Kidney (tissue), 13 donors: ENCODE measurements at regions not wholly inside any gene's neighbourhood (a gene's known extent, or its start where the extent isn't known, plus 50 kb on each side); places are given as distances from the start of the nearest gene placed in this dataset.

ENCODE experiments used
- DNase-seq, 5 donors: peaks; one replicate each; pipeline ENCODE4 v3.0.0-alpha.2; 2013 to 2020
- FAIRE-seq: peaks from 2 replicates; lab custom pipeline; 2012; peaks lifted over from hg19 to GRCh38; lab: Jason Lieb, UNC
- H3K27ac ChIP-seq, 2 donors: one replicate each; pipeline ENCODE4 v1.7.0; 2013; ENCODE audit warnings: low read depth in 2 of 2, low read length in 2 of 2, inconsistent platforms in 1 of 2
- H3K27me3 ChIP-seq: one replicate; pipeline ENCODE4 v1.7.1; 2013; ENCODE audit warnings: low read length, inconsistent platforms; ENCODE audit not compliant: control insufficient read depth, insufficient read depth
- H3K36me3 ChIP-seq, 3 donors: one replicate each; pipeline versions ENCODE4 v1.7.0 to v1.7.1; 2013; ENCODE audit warnings: low read length in 3 of 3, control low read depth in 1 of 3, inconsistent platforms in 1 of 3; ENCODE audit not compliant: insufficient read depth in 3 of 3, control insufficient read depth in 2 of 3
- H3K4me1 ChIP-seq, 3 donors: one replicate each; pipeline versions ENCODE4 v1.7.0 to v1.7.1; 2013; ENCODE audit warnings: low read length in 3 of 3, inconsistent platforms in 1 of 3, low read depth in 1 of 3; ENCODE audit not compliant: control insufficient read depth in 2 of 3, insufficient read depth in 2 of 3
- H3K4me3 ChIP-seq, 3 donors: one replicate each; pipeline versions ENCODE4 v1.7.0 to v1.8.1; 2013; ENCODE audit warnings: low read length in 3 of 3, control low read depth in 1 of 3, inconsistent platforms in 1 of 3
- H3K9ac ChIP-seq, 3 donors: one replicate each; pipeline versions ENCODE4 v1.7.0 to v1.7.1; 2013; ENCODE audit warnings: low read length in 3 of 3, control low read depth in 1 of 3, inconsistent platforms in 1 of 3
- H3K9me3 ChIP-seq, 3 donors: one replicate each; pipeline versions ENCODE4 v1.7.0 to v1.7.1; 2013; ENCODE audit warnings: low read length in 3 of 3, control low read depth in 1 of 3, inconsistent platforms in 1 of 3; ENCODE audit not compliant: control insufficient read depth in 2 of 3, insufficient read depth in 1 of 3
- intact Hi-C: fragments of 100-400 bp; cut with DNase I; formaldehyde crosslinking; loops from one replicate; pipeline ENCODE4 v1.11.1; 2022
- TF ChIP-seq, protein P1 (sequence below): IDR thresholded peaks from 3 replicates; pipeline ENCODE4 v1.5.1; 2012; ENCODE audit warnings: mild to moderate bottlenecking, moderate library complexity, borderline replicate concordance; ENCODE audit not compliant: insufficient read depth; ENCODE audit errors: extremely low read depth
- donor health status: control.
- donor health status: control.
- donor health status: control.
- donor health status: control.
- donor health status: control.
- donor health status: DM: yes; HTN: yes; CAD: no.
- donor health status: Normal renal cell carcinoma (clear cell type).

- intact Hi-C loops, result no loop called here
- FAIRE-seq, result no peak
- Histone ChIP-seq H3K4me3 (no peak overlapping the region), H3K36me3 (no peaks in the 10 kb centered on the region), H3K27me3 (no peaks in the 10 kb centered on the region), H3K27ac (no peak overlapping the region), H3K4me1 (peaks cover 2 to 10% (median 6%) of the 10 kb centered on the region in 3 donors), H3K9me3 (no peaks in the 10 kb centered on the region), H3K9ac (no peak overlapping the region)
- TF ChIP-seq, protein P1, sequence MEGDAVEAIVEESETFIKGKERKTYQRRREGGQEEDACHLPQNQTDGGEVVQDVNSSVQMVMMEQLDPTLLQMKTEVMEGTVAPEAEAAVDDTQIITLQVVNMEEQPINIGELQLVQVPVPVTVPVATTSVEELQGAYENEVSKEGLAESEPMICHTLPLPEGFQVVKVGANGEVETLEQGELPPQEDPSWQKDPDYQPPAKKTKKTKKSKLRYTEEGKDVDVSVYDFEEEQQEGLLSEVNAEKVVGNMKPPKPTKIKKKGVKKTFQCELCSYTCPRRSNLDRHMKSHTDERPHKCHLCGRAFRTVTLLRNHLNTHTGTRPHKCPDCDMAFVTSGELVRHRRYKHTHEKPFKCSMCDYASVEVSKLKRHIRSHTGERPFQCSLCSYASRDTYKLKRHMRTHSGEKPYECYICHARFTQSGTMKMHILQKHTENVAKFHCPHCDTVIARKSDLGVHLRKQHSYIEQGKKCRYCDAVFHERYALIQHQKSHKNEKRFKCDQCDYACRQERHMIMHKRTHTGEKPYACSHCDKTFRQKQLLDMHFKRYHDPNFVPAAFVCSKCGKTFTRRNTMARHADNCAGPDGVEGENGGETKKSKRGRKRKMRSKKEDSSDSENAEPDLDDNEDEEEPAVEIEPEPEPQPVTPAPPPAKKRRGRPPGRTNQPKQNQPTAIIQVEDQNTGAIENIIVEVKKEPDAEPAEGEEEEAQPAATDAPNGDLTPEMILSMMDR, result no peak
- peak in 1 of 5 donors; percentile 30 for DNase-seq
These were observed 172.8 kb upstream of the CITED2 start for GRCh38 chr6:139547122-139547776.

DNA sequence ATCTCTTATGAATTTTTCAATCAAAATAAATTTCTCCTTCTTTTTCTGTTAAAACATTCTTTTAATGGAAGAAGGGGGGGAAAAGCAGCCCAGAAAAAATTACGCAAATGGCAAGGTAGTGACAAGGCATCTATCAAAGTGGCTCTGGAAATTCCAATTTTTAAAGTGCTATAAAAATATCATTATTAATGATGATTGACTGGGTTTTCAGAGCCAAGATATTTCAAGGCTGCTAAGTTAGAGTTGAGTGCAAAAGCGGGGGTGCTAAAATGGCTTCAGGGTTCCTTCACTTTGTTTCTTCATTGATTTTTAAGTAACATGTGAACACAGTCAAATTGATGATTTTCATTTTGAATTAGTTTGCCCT is 171.6 kb upstream of the CITED2 start:
- no peaks in the 10 kb centered on the region for H3K36me3 ChIP-seq
- H3K4me1 ChIP-seq, result peaks cover 2 to 10% (median 6%) of the 10 kb centered on the region in 3 donors
- FAIRE-seq (no peak), DNase-seq (no peak)
- no peak overlapping the region for H3K27ac ChIP-seq
- no peak overlapping the region for H3K9ac ChIP-seq
- no peak overlapping the region for H3K4me3 ChIP-seq
- TF ChIP-seq, protein P1, result no peak
- H3K27me3 ChIP-seq, result no peaks in the 10 kb centered on the region
- H3K9me3 ChIP-seq, result no peaks in the 10 kb centered on the region
- intact Hi-C loops, result no loop called here

DNA sequence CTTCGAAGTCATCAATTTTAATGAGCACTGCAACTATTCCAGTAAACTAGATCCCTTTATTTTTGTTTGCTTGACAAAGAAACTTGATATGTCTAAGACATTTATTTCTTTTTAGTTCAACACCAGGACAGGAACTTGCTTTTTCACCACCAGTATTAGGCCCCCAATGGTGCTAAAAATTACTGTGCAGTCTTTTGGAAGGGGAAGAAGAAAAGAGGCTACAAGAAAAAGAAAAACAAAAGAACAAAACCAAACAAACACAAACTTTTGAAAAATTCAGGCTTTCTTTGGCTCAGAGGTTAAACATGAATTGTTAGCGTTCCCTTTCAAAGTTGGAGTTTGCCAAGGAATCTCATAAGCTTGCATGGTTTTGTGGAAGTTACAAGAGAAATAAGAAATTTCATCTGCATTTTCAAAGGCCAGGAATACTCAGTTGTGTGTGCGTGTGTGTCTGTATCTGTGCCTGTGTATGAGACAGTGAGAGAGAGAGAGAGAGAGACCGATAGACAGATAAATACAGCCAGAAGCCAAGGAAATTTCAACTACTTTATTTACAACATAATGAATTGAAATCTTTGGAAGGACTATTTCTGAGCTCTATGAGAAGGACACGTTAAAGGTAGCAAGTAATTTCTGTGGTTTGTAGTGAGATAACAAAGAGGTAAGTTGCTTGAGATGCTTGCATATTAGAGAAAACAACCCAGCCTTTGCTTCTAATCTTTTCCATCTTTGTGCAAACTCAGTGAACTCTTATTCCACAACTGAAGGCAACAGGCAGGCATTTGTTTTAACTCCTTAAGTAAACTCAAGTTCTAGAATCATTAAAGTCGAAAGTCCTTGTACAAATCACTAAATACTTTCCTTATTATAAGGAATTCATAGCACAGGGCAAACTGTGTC is 171.0 kb upstream of the CITED2 start:
- no peak for FAIRE-seq
- Histone ChIP-seq H3K27ac (no peak overlapping the region), H3K9ac (no peak overlapping the region), H3K4me1 (peaks cover 2 to 10% (median 6%) of the 10 kb centered on the region in 3 donors), H3K36me3 (no peaks in the 10 kb centered on the region), H3K4me3 (no peak overlapping the region), H3K27me3 (no peaks in the 10 kb centered on the region), H3K9me3 (no peaks in the 10 kb centered on the region)
- intact Hi-C loops, result no loop called here
- DNase-seq, result peak in 2 of 5 donors; percentile 52 to 60
- TF ChIP-seq, protein P1, result no peak
